GM10248 (cell line): ENCODE measurements at regions not wholly inside any gene's neighbourhood (a gene's known extent, or its start where the extent isn't known, plus 50 kb on each side); places are given as distances from the start of the nearest gene placed in this dataset.

Experiments used
- CTCF ChIA-PET: fragments of 300-600 bp; sonication (Branson Sonifier 250); formaldehyde crosslinking; extraction: SDS; loops from one replicate; lab custom pipeline; 2021; ENCODE audit warnings: antibody characterized with exemption; lab: Yijun Ruan, JAX
- POLR2A ChIA-PET: fragments of 350-650 bp; sonication (Branson Sonifier 250); formaldehyde crosslinking; extraction: SDS; loops from one replicate; lab custom pipeline; 2020; ENCODE audit warnings: antibody characterized with exemption; lab: Yijun Ruan, JAX
- DNase-seq: peaks from one replicate; pipeline ENCODE4 v3.0.0; 2012; ENCODE audit errors: extremely low spot score
- TF ChIP-seq, protein P1 (sequence below): IDR thresholded peaks from 2 replicates; pipeline ENCODE4 v1.5.1; 2012; ENCODE audit warnings: mild to moderate bottlenecking, low read depth; ENCODE audit errors: extremely low read depth, missing control alignments, control extremely low read depth

DNA sequence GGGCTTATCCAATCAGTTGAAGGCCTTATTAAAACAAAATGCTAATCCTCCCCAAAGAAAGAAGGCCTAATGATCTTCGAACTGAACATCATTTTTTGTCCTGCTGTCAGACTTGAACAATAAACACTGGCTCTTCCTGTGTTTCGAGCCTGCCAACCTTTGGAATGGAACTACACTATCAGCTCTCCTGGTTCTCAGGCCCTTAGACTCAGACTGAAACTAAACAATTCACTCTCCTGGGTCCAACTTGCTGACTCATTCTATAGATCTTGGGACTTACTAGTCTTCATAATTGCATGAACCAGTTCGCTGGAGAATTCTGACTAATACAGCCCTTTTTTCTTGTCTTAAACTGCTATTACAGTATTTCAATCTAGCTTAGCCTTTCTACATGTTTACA lies 235.2 kb downstream of the LNPK start:
- POLR2A ChIA-PET = no interaction called here
- no peak for DNase-seq
- TF ChIP-seq, protein P1, sequence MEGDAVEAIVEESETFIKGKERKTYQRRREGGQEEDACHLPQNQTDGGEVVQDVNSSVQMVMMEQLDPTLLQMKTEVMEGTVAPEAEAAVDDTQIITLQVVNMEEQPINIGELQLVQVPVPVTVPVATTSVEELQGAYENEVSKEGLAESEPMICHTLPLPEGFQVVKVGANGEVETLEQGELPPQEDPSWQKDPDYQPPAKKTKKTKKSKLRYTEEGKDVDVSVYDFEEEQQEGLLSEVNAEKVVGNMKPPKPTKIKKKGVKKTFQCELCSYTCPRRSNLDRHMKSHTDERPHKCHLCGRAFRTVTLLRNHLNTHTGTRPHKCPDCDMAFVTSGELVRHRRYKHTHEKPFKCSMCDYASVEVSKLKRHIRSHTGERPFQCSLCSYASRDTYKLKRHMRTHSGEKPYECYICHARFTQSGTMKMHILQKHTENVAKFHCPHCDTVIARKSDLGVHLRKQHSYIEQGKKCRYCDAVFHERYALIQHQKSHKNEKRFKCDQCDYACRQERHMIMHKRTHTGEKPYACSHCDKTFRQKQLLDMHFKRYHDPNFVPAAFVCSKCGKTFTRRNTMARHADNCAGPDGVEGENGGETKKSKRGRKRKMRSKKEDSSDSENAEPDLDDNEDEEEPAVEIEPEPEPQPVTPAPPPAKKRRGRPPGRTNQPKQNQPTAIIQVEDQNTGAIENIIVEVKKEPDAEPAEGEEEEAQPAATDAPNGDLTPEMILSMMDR = no peak
- CTCF ChIA-PET = interaction anchor here (1.1 kb wide), 1 partner anchor 8 kb away, joined by 3 read pairs; no protein-coding TSS in a partner anchor

DNA sequence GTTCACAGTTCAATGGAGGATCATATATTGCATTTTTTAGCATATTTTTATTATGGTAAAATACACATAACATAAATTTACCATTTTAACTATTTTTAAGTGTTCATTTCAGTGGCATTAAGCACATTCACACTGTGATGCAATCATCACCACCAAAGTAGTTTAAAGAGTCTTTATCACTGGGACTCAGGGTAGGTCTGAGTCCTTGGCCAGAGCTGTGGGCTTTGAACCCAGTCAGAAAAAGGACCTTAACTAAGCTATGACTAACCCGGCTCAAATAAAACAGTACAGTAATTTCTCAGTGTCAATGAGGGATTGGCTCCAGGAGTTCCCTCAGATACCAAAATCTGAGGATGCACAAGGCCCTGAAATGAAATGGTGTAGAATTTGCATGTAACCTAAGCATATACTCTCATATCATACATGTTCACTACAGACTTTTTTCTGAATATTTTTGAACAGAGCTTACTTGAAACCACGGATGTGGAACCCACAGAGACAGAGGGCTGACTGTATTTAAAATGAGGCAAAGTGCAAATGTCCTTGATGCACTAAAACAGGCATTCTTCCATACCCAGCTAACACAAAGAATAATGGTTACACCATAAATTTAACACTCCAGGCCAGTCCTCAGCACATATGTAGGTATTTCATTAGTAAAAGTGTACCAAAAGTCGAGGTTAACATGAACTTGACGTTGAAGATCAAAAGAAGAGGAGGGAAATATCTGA lies 246.2 kb downstream of the LNPK start:
- TF ChIP-seq, protein P1 = no peak
- ChIA-PET CTCF (no interaction called here), POLR2A (no interaction called here)
- DNase-seq = no peak

- CTCF ChIA-PET = no interaction called here
- TF ChIP-seq, protein P1 = no peak
- POLR2A ChIA-PET = no interaction called here
- no peak for DNase-seq
These were observed 246.9 kb downstream of the LNPK start for GRCh38 chr2:175755169-175755568.

DNA sequence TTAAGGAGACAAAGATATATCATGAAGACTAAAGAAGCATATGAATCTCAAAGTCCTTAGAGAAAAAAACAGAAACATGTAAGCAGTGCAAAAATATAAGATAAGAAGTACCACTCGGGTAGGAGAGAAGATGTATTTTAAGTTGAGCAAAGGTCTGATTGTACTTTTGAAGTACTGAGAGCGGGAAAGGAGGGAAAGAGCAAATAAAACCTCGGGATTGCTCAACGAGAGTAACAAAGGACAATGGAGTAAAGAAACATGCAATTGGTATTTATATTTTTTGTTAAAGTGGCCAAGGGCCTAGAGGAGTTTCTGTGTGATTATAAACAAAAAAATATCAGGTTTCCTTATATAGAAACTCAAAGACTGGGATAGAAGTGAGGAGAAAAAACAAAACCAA lies 251.9 kb downstream of the LNPK start:
- no peak for DNase-seq
- TF ChIP-seq, protein P1 = no peak
- ChIA-PET POLR2A (no interaction called here), CTCF (interaction anchor here (2.3 kb wide), 1 partner anchor 15 kb away, joined by 6 read pairs; no protein-coding TSS in a partner anchor)

GRCh38 chr2:175745911-175746310 lies 256.2 kb downstream of the LNPK start:
- CTCF ChIA-PET = no interaction called here
- POLR2A ChIA-PET = no interaction called here
- no peak for DNase-seq
- TF ChIP-seq, protein P1 = no peak

GRCh38 chr2:175744000-175744399 lies 258.1 kb downstream of the LNPK start:
- ChIA-PET POLR2A (no interaction called here), CTCF (no interaction called here)
- no peak for DNase-seq

More at GRCh38 chr2:175744000-175744399, 258.1 kb downstream of the LNPK start:
- TF ChIP-seq, protein P1 = no peak
